ENCODE measurements at regions not wholly inside any gene's neighbourhood (a gene's known extent, or its start where the extent isn't known, plus 50 kb on each side); places are given as distances from the start of the nearest gene placed in this dataset.

DNA sequence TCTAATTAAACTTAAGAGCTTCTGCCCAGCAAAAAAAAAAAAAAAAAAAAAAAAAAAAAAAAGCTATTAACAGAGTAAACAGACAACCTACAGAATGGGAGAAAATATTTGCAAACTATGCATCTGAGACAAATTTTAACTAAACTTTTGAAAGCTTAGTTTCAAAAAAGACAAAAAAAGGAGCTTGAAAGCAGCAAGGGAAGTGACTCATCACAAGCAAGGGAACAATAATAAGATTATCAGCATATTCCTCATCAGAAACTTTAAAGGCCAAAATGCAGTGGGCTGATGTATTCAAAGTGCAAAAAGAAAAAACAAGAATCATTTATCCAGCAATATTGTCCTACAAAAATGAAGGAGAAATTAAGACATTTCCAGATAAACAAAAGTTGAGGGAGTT, 158.6 kb downstream of the RNF144B start:
- Histone ChIP-seq H3K36me3 (ENCODE audit: control insufficient read depth in 2 of 2, insufficient read depth in 2 of 2, low read length in 1 of 2) (no peaks in the 10 kb centered on the region), H3K27ac (ENCODE audit: control insufficient read depth, insufficient read depth) (no peak overlapping the region), H3K4me1 (ENCODE audit: control insufficient read depth, insufficient read depth, low read length) (no peaks in the 10 kb centered on the region), H3K4me2 (ENCODE audit: control insufficient read depth, insufficient read depth) (no peak overlapping the region), H3K4me3 (no peak overlapping the region), H3K9me3 (replicated peaks; ENCODE audit: control insufficient read depth, insufficient read depth, low read length) (no peaks in the 10 kb centered on the region), H3K27me3 (replicated peaks in 1 of 2; ENCODE audit: control insufficient read depth in 2 of 2, insufficient read depth in 2 of 2, low read length in 1 of 2) (no peaks in the 10 kb centered on the region; a peak in 1 of 4 replicates), H2AFZ (ENCODE audit: control insufficient read depth, low read depth, low read length) (no peak overlapping the region), H3K9ac (ENCODE audit: control insufficient read depth, insufficient read depth, low read length) (no peak overlapping the region), H4K20me1 (ENCODE audit: control insufficient read depth, insufficient read depth) (no peaks in the 10 kb centered on the region), H3K79me2 (ENCODE audit: control insufficient read depth, insufficient read depth, low read length) (no peaks in the 10 kb centered on the region)
- ChIA-PET SMC1A (ENCODE audit: uncharacterized antibody, unreplicated experiment) (no interaction called here), POLR2A (no interaction called here), RAD21 (ENCODE audit: unreplicated experiment) (no interaction called here), CTCF (no interaction called here)
- DNase-seq (ENCODE audit: low read depth, low spot score) (no peak), FAIRE-seq (no peak), ATAC-seq (no peak)
- intact Hi-C loops (cut with micrococcal nuclease; ENCODE audit: unreplicated experiment), result no loop called here
- in situ Hi-C loops (cut with MboI), result no loop called here
- BruUV-seq (replicated peaks), result no TSS peak
- TF ChIP-seq ZZZ3 (IDR thresholded peaks at IDR 0.05; ENCODE audit: control insufficient read depth, insufficient read length, low read depth) (no peak), TBL1XR1 (IDR thresholded peaks at IDR 0.05; ENCODE audit: low read depth, low read length) (no peak), PAX8 (IDR thresholded peaks at IDR 0.05) (no peak), BHLHE40 (IDR thresholded peaks at IDR 0.05; ENCODE audit: borderline replicate concordance in 1 of 2, low read depth in 2 of 2, low read length in 1 of 2) (no peak), TAF1 (IDR thresholded peaks at IDR 0.05; ENCODE audit: borderline replicate concordance, low read depth, low read length) (no peak), RAD51 (IDR thresholded peaks at IDR 0.05) (no peak), JUNB (IDR thresholded peaks at IDR 0.05) (no peak), ZBED1 (IDR thresholded peaks at IDR 0.05; ENCODE audit: borderline replicate concordance) (no peak), EP300 (IDR thresholded peaks at IDR 0.05; ENCODE audit: borderline replicate concordance in 1 of 2, control insufficient read depth in 1 of 2, low read depth in 2 of 2, low read length in 2 of 2) (no peak), TCF3 (IDR thresholded peaks at IDR 0.05; ENCODE audit: borderline replicate concordance, insufficient read depth, low read depth, low read length) (no peak), FOXK2 (IDR thresholded peaks at IDR 0.05) (no peak), MXI1 (IDR thresholded peaks at IDR 0.05; ENCODE audit: low read depth, low read length) (no peak)
- TF ChIP-seq, protein P1, sequence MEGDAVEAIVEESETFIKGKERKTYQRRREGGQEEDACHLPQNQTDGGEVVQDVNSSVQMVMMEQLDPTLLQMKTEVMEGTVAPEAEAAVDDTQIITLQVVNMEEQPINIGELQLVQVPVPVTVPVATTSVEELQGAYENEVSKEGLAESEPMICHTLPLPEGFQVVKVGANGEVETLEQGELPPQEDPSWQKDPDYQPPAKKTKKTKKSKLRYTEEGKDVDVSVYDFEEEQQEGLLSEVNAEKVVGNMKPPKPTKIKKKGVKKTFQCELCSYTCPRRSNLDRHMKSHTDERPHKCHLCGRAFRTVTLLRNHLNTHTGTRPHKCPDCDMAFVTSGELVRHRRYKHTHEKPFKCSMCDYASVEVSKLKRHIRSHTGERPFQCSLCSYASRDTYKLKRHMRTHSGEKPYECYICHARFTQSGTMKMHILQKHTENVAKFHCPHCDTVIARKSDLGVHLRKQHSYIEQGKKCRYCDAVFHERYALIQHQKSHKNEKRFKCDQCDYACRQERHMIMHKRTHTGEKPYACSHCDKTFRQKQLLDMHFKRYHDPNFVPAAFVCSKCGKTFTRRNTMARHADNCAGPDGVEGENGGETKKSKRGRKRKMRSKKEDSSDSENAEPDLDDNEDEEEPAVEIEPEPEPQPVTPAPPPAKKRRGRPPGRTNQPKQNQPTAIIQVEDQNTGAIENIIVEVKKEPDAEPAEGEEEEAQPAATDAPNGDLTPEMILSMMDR (IDR thresholded peaks at IDR 0.05 in 2 of 3, conservative IDR thresholded peaks at IDR 0.05 in 1 of 3; ENCODE audit: control insufficient read depth in 2 of 3, extremely low read depth in 1 of 3, insufficient read depth in 1 of 3, low read depth in 3 of 3, low read length in 3 of 3), result no peak
- TF ChIP-seq, protein P2, sequence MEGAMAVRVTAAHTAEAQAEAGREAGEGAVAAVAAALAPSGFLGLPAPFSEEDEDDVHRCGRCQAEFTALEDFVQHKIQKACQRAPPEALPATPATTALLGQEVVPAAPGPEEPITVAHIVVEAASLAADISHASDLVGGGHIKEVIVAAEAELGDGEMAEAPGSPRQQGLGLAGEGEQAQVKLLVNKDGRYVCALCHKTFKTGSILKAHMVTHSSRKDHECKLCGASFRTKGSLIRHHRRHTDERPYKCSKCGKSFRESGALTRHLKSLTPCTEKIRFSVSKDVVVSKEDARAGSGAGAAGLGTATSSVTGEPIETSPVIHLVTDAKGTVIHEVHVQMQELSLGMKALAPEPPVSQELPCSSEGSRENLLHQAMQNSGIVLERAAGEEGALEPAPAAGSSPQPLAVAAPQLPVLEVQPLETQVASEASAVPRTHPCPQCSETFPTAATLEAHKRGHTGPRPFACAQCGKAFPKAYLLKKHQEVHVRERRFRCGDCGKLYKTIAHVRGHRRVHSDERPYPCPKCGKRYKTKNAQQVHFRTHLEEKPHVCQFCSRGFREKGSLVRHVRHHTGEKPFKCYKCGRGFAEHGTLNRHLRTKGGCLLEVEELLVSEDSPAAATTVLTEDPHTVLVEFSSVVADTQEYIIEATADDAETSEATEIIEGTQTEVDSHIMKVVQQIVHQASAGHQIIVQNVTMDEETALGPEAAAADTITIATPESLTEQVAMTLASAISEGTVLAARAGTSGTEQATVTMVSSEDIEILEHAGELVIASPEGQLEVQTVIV (IDR thresholded peaks at IDR 0.05; ENCODE audit: borderline replicate concordance, partially characterized antibody), result no peak
- TF ChIP-seq, protein P3, sequence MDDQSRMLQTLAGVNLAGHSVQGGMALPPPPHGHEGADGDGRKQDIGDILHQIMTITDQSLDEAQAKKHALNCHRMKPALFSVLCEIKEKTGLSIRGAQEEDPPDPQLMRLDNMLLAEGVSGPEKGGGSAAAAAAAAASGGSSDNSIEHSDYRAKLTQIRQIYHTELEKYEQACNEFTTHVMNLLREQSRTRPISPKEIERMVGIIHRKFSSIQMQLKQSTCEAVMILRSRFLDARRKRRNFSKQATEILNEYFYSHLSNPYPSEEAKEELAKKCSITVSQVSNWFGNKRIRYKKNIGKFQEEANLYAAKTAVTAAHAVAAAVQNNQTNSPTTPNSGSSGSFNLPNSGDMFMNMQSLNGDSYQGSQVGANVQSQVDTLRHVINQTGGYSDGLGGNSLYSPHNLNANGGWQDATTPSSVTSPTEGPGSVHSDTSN (IDR thresholded peaks at IDR 0.05; ENCODE audit: insufficient replicate concordance, low read depth, low read length), result no peak
- TF ChIP-seq, protein P4, sequence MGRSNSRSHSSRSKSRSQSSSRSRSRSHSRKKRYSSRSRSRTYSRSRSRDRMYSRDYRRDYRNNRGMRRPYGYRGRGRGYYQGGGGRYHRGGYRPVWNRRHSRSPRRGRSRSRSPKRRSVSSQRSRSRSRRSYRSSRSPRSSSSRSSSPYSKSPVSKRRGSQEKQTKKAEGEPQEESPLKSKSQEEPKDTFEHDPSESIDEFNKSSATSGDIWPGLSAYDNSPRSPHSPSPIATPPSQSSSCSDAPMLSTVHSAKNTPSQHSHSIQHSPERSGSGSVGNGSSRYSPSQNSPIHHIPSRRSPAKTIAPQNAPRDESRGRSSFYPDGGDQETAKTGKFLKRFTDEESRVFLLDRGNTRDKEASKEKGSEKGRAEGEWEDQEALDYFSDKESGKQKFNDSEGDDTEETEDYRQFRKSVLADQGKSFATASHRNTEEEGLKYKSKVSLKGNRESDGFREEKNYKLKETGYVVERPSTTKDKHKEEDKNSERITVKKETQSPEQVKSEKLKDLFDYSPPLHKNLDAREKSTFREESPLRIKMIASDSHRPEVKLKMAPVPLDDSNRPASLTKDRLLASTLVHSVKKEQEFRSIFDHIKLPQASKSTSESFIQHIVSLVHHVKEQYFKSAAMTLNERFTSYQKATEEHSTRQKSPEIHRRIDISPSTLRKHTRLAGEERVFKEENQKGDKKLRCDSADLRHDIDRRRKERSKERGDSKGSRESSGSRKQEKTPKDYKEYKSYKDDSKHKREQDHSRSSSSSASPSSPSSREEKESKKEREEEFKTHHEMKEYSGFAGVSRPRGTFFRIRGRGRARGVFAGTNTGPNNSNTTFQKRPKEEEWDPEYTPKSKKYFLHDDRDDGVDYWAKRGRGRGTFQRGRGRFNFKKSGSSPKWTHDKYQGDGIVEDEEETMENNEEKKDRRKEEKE (IDR thresholded peaks at IDR 0.05), result no peak

Data from GM12878 (cell line).